HEK293 (cell line): ENCODE measurements at regions not wholly inside any gene's neighbourhood (a gene's known extent, or its start where the extent isn't known, plus 50 kb on each side); places are given as distances from the start of the nearest gene placed in this dataset.

Experiments used
- EGR2 ChIP-seq: fragments of 450-650 bp; formaldehyde crosslinking; IDR thresholded peaks from 2 replicates; pipeline ENCODE4 v1.5.1; 2016; ENCODE audit warnings: low read depth, missing biosample characterization, missing genetic modification characterization
- PRDM1 ChIP-seq: fragments of 450-650 bp; formaldehyde crosslinking; IDR thresholded peaks from 2 replicates; pipeline ENCODE4; 2016; ENCODE audit warnings: missing biosample characterization, missing genetic modification characterization
- SCRT2 ChIP-seq: fragments of 450-650 bp; formaldehyde crosslinking; IDR thresholded peaks from 2 replicates; pipeline ENCODE4 v1.5.1; 2016; ENCODE audit warnings: missing biosample characterization, missing genetic modification characterization
- SP2 ChIP-seq: fragments of 450-650 bp; formaldehyde crosslinking; IDR thresholded peaks from 2 replicates; pipeline ENCODE4 v1.5.1; 2016; ENCODE audit warnings: missing biosample characterization, missing genetic modification characterization
- SP7 ChIP-seq: fragments of 450-650 bp; formaldehyde crosslinking; IDR thresholded peaks from 2 replicates; pipeline ENCODE4 v1.5.1; 2016; ENCODE audit warnings: missing biosample characterization, missing genetic modification characterization
- ZBTB1 ChIP-seq: fragments of 450-650 bp; formaldehyde crosslinking; IDR thresholded peaks from 2 replicates; pipeline ENCODE4 v1.5.1; 2016; ENCODE audit warnings: missing biosample characterization, missing genetic modification characterization
- ZBTB17 ChIP-seq: fragments of 450-650 bp; formaldehyde crosslinking; IDR thresholded peaks from 2 replicates; pipeline ENCODE4 v1.5.1; 2016; ENCODE audit warnings: missing biosample characterization, missing genetic modification characterization
- ZFHX2 ChIP-seq: fragments of 450-650 bp; formaldehyde crosslinking; conservative IDR thresholded peaks from 2 replicates; pipeline ENCODE4 v1.5.1; 2016; ENCODE audit warnings: missing biosample characterization, missing genetic modification characterization
- ZNF19 ChIP-seq: fragments of 450-650 bp; formaldehyde crosslinking; IDR thresholded peaks from 2 replicates; pipeline ENCODE4; 2016; ENCODE audit warnings: missing biosample characterization, missing genetic modification characterization, low read depth
- ZNF2 ChIP-seq: fragments of 450-650 bp; formaldehyde crosslinking; IDR thresholded peaks from 2 replicates; pipeline ENCODE4 v1.5.1; 2016; ENCODE audit warnings: missing biosample characterization, missing genetic modification characterization
- ZNF211 ChIP-seq: fragments of 450-650 bp; formaldehyde crosslinking; IDR thresholded peaks from 2 replicates; pipeline ENCODE4 v1.5.1; 2016; ENCODE audit warnings: low read depth, missing biosample characterization, missing genetic modification characterization
- ZNF37A ChIP-seq: fragments of 450-650 bp; IDR thresholded peaks from 2 replicates; pipeline ENCODE4 v1.5.1; 2018; ENCODE audit warnings: missing biosample characterization, missing genetic modification characterization
- ZNF555 ChIP-seq: fragments of 450-650 bp; formaldehyde crosslinking; conservative IDR thresholded peaks from 2 replicates; pipeline ENCODE4 v1.5.1; 2017; ENCODE audit warnings: missing biosample characterization, mild to moderate bottlenecking, missing genetic modification characterization, inconsistent platforms
- ZNF558 ChIP-seq: fragments of 450-650 bp; formaldehyde crosslinking; IDR thresholded peaks from 2 replicates; pipeline ENCODE4 v1.5.1; 2016; ENCODE audit warnings: missing biosample characterization, missing genetic modification characterization
- ZNF677 ChIP-seq: fragments of 450-650 bp; IDR thresholded peaks from 2 replicates; pipeline ENCODE4 v1.5.0; 2018; ENCODE audit warnings: missing biosample characterization, mild to moderate bottlenecking, missing genetic modification characterization, moderate library complexity
- ZNF76 ChIP-seq: fragments of 450-650 bp; formaldehyde crosslinking; IDR thresholded peaks from 2 replicates; pipeline ENCODE4; 2016; ENCODE audit warnings: low read depth, missing biosample characterization, missing genetic modification characterization, borderline replicate concordance
- ZNF777 ChIP-seq: fragments of 450-650 bp; formaldehyde crosslinking; IDR thresholded peaks from 2 replicates; pipeline ENCODE4 v1.5.1; 2017; ENCODE audit warnings: missing biosample characterization, missing genetic modification characterization, borderline replicate concordance
- ZSCAN30 ChIP-seq: fragments of 450-650 bp; IDR thresholded peaks from 2 replicates; pipeline ENCODE4 v1.5.1; 2018; ENCODE audit warnings: missing biosample characterization, mild to moderate bottlenecking, missing genetic modification characterization, moderate library complexity
- TF ChIP-seq, protein P1 (sequence below): fragments of 450-650 bp; formaldehyde crosslinking; conservative IDR thresholded peaks from 2 replicates; pipeline ENCODE4 v1.5.1; 2016; ENCODE audit warnings: low read depth, missing biosample characterization, missing genetic modification characterization
- TF ChIP-seq, protein P2 (sequence below): fragments of 450-650 bp; formaldehyde crosslinking; IDR thresholded peaks from 2 replicates; pipeline ENCODE4 v1.5.1; 2017; ENCODE audit warnings: missing biosample characterization, missing genetic modification characterization
- TF ChIP-seq, protein P3 (sequence below): fragments of 450-650 bp; formaldehyde crosslinking; conservative IDR thresholded peaks from 2 replicates; pipeline ENCODE4 v1.5.1; 2016; ENCODE audit warnings: low read depth, missing biosample characterization, missing genetic modification characterization
- TF ChIP-seq, protein P4 (sequence below): fragments of 450-650 bp; formaldehyde crosslinking; IDR thresholded peaks from 2 replicates; pipeline ENCODE4 v1.5.1; 2016; ENCODE audit warnings: missing biosample characterization, missing genetic modification characterization
- TF ChIP-seq, protein P5 (sequence below): fragments of 450-650 bp; formaldehyde crosslinking; IDR thresholded peaks from 2 replicates; pipeline ENCODE4 v1.5.1; 2016; ENCODE audit warnings: missing biosample characterization, missing genetic modification characterization
- TF ChIP-seq, protein P6 (sequence below): fragments of 450-650 bp; formaldehyde crosslinking; IDR thresholded peaks from 2 replicates; pipeline ENCODE4 v1.5.1; 2016; ENCODE audit warnings: missing biosample characterization, missing genetic modification characterization

DNA sequence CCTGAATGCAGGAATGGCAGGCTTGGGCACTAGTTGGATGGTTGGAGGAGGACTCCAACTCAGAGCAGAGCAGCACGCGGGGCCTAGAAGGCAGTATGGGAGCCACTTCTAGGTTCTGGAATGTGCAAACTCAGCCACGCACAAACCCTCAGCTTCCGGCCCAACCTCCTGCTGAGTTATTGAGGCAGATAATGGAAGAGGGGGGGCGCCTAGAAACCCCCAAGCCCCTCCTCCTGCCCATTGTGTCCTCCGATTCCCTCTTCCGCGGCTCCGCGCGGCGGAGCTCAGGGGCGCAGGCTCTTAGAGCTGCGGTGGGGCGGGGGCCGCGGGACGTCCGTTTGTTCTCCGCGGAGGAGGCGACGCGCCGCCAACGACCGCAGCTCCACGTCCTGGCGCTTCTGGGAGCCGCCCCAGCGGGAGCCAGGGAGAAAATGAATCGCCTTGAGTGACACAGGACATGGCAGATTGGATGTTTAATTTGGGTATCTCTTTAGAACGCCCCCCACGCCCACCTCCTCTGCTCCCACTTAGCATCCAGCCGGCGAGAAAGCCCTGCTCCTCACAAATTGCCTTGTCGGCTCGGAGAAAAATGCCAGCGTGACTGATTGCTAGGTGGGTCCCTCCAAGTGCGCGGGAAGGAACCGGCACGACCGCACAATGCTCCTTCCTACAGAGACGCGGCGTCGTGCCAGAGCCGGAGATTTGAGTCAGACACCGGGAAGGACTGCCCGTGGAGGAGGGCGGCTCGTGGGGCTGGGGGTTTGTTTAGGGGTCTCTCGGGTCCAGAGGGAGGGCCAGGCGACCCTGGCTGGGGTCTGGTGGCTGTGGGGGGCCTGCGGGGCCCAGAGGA, 144.6 kb downstream of the NECTIN1 start (continued):
- TF ChIP-seq, protein P1, sequence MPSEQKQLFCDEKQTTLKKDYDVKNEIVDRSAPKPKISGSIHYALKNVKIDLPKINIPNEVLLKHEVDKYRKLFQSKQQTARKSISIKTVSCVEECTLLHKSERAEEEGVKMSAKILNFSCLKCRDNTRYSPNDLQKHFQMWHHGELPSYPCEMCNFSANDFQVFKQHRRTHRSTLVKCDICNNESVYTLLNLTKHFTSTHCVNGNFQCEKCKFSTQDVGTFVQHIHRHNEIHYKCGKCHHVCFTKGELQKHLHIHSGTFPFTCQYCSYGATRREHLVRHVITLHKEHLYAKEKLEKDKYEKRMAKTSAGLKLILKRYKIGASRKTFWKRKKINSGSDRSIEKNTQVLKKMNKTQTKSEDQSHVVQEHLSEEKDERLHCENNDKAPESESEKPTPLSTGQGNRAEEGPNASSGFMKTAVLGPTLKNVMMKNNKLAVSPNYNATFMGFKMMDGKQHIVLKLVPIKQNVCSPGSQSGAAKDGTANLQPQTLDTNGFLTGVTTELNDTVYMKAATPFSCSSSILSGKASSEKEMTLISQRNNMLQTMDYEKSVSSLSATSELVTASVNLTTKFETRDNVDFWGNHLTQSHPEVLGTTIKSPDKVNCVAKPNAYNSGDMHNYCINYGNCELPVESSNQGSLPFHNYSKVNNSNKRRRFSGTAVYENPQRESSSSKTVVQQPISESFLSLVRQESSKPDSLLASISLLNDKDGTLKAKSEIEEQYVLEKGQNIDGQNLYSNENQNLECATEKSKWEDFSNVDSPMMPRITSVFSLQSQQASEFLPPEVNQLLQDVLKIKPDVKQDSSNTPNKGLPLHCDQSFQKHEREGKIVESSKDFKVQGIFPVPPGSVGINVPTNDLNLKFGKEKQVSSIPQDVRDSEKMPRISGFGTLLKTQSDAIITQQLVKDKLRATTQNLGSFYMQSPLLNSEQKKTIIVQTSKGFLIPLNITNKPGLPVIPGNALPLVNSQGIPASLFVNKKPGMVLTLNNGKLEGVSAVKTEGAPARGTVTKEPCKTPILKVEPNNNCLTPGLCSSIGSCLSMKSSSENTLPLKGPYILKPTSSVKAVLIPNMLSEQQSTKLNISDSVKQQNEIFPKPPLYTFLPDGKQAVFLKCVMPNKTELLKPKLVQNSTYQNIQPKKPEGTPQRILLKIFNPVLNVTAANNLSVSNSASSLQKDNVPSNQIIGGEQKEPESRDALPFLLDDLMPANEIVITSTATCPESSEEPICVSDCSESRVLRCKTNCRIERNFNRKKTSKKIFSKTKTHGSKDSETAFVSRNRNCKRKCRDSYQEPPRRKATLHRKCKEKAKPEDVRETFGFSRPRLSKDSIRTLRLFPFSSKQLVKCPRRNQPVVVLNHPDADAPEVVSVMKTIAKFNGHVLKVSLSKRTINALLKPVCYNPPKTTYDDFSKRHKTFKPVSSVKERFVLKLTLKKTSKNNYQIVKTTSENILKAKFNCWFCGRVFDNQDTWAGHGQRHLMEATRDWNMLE (tag by site-specific recombination): no peak
- no peak for TF ChIP-seq ZNF677 (tag by site-specific recombination)
- TF ChIP-seq PRDM1 (tag by site-specific recombination): no peak
- TF ChIP-seq ZNF211 (tag by site-specific recombination): no peak
- TF ChIP-seq ZNF555 (tag by site-specific recombination): no peak
- TF ChIP-seq, protein P2, sequence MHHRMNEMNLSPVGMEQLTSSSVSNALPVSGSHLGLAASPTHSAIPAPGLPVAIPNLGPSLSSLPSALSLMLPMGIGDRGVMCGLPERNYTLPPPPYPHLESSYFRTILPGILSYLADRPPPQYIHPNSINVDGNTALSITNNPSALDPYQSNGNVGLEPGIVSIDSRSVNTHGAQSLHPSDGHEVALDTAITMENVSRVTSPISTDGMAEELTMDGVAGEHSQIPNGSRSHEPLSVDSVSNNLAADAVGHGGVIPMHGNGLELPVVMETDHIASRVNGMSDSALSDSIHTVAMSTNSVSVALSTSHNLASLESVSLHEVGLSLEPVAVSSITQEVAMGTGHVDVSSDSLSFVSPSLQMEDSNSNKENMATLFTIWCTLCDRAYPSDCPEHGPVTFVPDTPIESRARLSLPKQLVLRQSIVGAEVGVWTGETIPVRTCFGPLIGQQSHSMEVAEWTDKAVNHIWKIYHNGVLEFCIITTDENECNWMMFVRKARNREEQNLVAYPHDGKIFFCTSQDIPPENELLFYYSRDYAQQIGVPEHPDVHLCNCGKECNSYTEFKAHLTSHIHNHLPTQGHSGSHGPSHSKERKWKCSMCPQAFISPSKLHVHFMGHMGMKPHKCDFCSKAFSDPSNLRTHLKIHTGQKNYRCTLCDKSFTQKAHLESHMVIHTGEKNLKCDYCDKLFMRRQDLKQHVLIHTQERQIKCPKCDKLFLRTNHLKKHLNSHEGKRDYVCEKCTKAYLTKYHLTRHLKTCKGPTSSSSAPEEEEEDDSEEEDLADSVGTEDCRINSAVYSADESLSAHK (tag by site-specific recombination): peak; percentile 100
- peak; percentile 52; the same call in 1 of the 2 replicates for TF ChIP-seq ZBTB17 (tag by site-specific recombination)
- peak; percentile 91 for TF ChIP-seq ZFHX2 (tag by site-specific recombination)
- TF ChIP-seq ZBTB1 (tag by site-specific recombination): no peak
- TF ChIP-seq, protein P3, sequence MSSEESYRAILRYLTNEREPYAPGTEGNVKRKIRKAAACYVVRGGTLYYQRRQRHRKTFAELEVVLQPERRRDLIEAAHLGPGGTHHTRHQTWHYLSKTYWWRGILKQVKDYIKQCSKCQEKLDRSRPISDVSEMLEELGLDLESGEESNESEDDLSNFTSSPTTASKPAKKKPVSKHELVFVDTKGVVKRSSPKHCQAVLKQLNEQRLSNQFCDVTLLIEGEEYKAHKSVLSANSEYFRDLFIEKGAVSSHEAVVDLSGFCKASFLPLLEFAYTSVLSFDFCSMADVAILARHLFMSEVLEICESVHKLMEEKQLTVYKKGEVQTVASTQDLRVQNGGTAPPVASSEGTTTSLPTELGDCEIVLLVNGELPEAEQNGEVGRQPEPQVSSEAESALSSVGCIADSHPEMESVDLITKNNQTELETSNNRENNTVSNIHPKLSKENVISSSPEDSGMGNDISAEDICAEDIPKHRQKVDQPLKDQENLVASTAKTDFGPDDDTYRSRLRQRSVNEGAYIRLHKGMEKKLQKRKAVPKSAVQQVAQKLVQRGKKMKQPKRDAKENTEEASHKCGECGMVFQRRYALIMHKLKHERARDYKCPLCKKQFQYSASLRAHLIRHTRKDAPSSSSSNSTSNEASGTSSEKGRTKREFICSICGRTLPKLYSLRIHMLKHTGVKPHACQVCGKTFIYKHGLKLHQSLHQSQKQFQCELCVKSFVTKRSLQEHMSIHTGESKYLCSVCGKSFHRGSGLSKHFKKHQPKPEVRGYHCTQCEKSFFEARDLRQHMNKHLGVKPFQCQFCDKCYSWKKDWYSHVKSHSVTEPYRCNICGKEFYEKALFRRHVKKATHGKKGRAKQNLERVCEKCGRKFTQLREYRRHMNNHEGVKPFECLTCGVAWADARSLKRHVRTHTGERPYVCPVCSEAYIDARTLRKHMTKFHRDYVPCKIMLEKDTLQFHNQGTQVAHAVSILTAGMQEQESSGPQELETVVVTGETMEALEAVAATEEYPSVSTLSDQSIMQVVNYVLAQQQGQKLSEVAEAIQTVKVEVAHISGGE: 0 out of 2 replicates have a peak, but pooled peaks have one; percentile 23
- 0 out of 2 replicates have a peak, but pooled peaks have one; percentile 9 for TF ChIP-seq SP2 (tag by site-specific recombination)
- no peak for TF ChIP-seq ZNF2
- 0 out of 2 replicates have a peak, but pooled peaks have one; percentile 47 for TF ChIP-seq ZSCAN30 (tag by site-specific recombination)
- TF ChIP-seq SCRT2 (tag by site-specific recombination): no peak
- TF ChIP-seq ZNF777: no peak
- 0 out of 2 replicates have a peak, but pooled peaks have one; percentile 20 for TF ChIP-seq SP7 (tag by site-specific recombination)
- TF ChIP-seq ZNF76 (tag by site-specific recombination): no peak
- no peak for TF ChIP-seq ZNF37A (tag by site-specific recombination)
- TF ChIP-seq, protein P4, sequence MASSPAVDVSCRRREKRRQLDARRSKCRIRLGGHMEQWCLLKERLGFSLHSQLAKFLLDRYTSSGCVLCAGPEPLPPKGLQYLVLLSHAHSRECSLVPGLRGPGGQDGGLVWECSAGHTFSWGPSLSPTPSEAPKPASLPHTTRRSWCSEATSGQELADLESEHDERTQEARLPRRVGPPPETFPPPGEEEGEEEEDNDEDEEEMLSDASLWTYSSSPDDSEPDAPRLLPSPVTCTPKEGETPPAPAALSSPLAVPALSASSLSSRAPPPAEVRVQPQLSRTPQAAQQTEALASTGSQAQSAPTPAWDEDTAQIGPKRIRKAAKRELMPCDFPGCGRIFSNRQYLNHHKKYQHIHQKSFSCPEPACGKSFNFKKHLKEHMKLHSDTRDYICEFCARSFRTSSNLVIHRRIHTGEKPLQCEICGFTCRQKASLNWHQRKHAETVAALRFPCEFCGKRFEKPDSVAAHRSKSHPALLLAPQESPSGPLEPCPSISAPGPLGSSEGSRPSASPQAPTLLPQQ: peak; percentile 94
- TF ChIP-seq, protein P5, sequence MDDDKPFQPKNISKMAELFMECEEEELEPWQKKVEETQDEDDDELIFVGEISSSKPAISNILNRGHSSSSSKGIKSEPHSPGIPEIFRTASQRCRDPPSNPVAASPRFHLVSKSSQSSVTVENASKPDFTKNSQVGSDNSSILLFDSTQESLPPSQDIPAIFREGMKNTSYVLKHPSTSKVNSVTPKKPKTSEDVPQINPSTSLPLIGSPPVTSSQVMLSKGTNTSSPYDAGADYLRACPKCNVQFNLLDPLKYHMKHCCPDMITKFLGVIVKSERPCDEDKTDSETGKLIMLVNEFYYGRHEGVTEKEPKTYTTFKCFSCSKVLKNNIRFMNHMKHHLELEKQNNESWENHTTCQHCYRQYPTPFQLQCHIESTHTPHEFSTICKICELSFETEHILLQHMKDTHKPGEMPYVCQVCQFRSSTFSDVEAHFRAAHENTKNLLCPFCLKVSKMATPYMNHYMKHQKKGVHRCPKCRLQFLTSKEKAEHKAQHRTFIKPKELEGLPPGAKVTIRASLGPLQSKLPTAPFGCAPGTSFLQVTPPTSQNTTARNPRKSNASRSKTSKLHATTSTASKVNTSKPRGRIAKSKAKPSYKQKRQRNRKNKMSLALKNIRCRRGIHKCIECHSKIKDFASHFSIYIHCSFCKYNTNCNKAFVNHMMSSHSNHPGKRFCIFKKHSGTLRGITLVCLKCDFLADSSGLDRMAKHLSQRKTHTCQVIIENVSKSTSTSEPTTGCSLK (tag by site-specific recombination): no peak
- peak; percentile 88 for TF ChIP-seq EGR2
- TF ChIP-seq, protein P6, sequence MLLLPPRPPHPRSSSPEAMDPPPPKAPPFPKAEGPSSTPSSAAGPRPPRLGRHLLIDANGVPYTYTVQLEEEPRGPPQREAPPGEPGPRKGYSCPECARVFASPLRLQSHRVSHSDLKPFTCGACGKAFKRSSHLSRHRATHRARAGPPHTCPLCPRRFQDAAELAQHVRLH: no peak
- no peak for TF ChIP-seq ZNF558
- TF ChIP-seq ZNF19 (tag by site-specific recombination): no peak
